Mesenchymal stem cell (in vitro differentiated cells and primary cell): ENCODE measurements at regions not wholly inside any gene's neighbourhood (a gene's known extent, or its start where the extent isn't known, plus 50 kb on each side); places are given as distances from the start of the nearest gene placed in this dataset.

Experiments
- DNase-seq: peaks from one replicate; pipeline ENCODE4 v3.0.0-alpha.2; 2013
- H2AFZ ChIP-seq: one replicate; pipeline ENCODE4 v1.6.1; 2013; ENCODE audit warnings: low read depth, mild to moderate bottlenecking, control low read depth, inconsistent platforms, low read length, moderate library complexity
- H2AK5ac ChIP-seq: 2 replicates; pipeline ENCODE4 v1.6.1; 2013; ENCODE audit warnings: low read length, moderate library complexity, mild to moderate bottlenecking, inconsistent platforms; ENCODE audit not compliant: severe bottlenecking
- H2BK120ac ChIP-seq: one replicate; pipeline ENCODE4 v1.6.1; 2013; ENCODE audit warnings: low read depth, mild to moderate bottlenecking, inconsistent platforms, low read length, moderate library complexity
- H2BK12ac ChIP-seq, 2 experiments: one replicate each; pipeline ENCODE4 v1.6.1; 2013; ENCODE audit warnings: inconsistent platforms in 2 of 2, low read length in 2 of 2, mild to moderate bottlenecking in 2 of 2, moderate library complexity in 2 of 2, control low read depth in 1 of 2
- H2BK15ac ChIP-seq: one replicate; pipeline ENCODE4 v1.6.1; 2013; ENCODE audit warnings: mild to moderate bottlenecking, low read depth, inconsistent platforms; ENCODE audit not compliant: poor library complexity, severe bottlenecking
- H2BK5ac ChIP-seq: 2 replicates; pipeline ENCODE4 v1.6.1; 2013; ENCODE audit warnings: low read depth, mild to moderate bottlenecking, low read length, control low read depth, inconsistent platforms; ENCODE audit not compliant: poor library complexity, severe bottlenecking
- H3K14ac ChIP-seq, 2 experiments: one replicate each; pipeline ENCODE4 v1.6.1; 2013; ENCODE audit warnings: inconsistent platforms in 2 of 2, low read length in 2 of 2, control low read depth in 1 of 2, mild to moderate bottlenecking in 1 of 2, moderate library complexity in 1 of 2
- H3K18ac ChIP-seq, 2 experiments: one replicate each; pipeline ENCODE4 v1.6.1; 2013; ENCODE audit warnings: inconsistent platforms in 2 of 2, low read length in 2 of 2, control low read depth in 1 of 2, low read depth in 1 of 2, mild to moderate bottlenecking in 1 of 2
- H3K23ac ChIP-seq, 2 experiments: one replicate each; pipeline ENCODE4 v1.6.1; 2013; ENCODE audit warnings: inconsistent platforms in 2 of 2, low read length in 2 of 2, mild to moderate bottlenecking in 2 of 2, moderate library complexity in 2 of 2, control low read depth in 1 of 2
- H3K27ac ChIP-seq: 2 replicates; pipeline ENCODE4 v1.5.1; 2013; ENCODE audit warnings: mild to moderate bottlenecking, moderate library complexity, low read length, control low read depth, inconsistent platforms; ENCODE audit not compliant: poor library complexity, severe bottlenecking
- H3K27me3 ChIP-seq, 2 experiments: 2 replicates each; pipeline versions ENCODE4 v1.6.1 to v1.7.0; 2013; ENCODE audit warnings: low read length in 2 of 2, mild to moderate bottlenecking in 2 of 2, moderate library complexity in 2 of 2, control low read depth in 1 of 2, inconsistent platforms in 1 of 2; ENCODE audit not compliant: control insufficient read depth in 1 of 2, insufficient read depth in 1 of 2
- H3K36me3 ChIP-seq, 2 experiments: 2 replicates each; pipeline versions ENCODE4 v1.6.1 to v1.7.0; 2013; ENCODE audit warnings: low read length in 2 of 2, control low read depth in 1 of 2, inconsistent platforms in 1 of 2, low read depth in 1 of 2, mild to moderate bottlenecking in 1 of 2; ENCODE audit not compliant: insufficient read depth in 2 of 2, control insufficient read depth in 1 of 2
- H3K4ac ChIP-seq, 2 experiments: one replicate each; pipeline ENCODE4 v1.6.1; 2013; ENCODE audit warnings: inconsistent platforms in 2 of 2, low read length in 2 of 2, mild to moderate bottlenecking in 2 of 2, moderate library complexity in 2 of 2, control low read depth in 1 of 2, low read depth in 1 of 2
- H3K4me1 ChIP-seq: 2 replicates; pipeline ENCODE4 v1.6.1; 2013; ENCODE audit warnings: low read depth, low read length, control low read depth; ENCODE audit not compliant: control insufficient read depth, insufficient read depth
- H3K4me2 ChIP-seq: 2 replicates; pipeline ENCODE4 v1.6.1; 2013; ENCODE audit warnings: low read length, mild to moderate bottlenecking, inconsistent platforms; ENCODE audit not compliant: poor library complexity, severe bottlenecking
- H3K4me3 ChIP-seq, 2 experiments: 2 replicates each; pipeline versions ENCODE4 v1.5.1 to v1.7.0; 2013; ENCODE audit warnings: low read length in 2 of 2, mild to moderate bottlenecking in 2 of 2, control low read depth in 1 of 2, low read depth in 1 of 2; ENCODE audit not compliant: insufficient read depth in 1 of 2
- H3K79me1 ChIP-seq: replicated peaks from 2 replicates; pipeline ENCODE4 v1.6.1; 2013; ENCODE audit warnings: mild to moderate bottlenecking, control low read depth, low read length, inconsistent platforms; ENCODE audit not compliant: poor library complexity, severe bottlenecking
- H3K9ac ChIP-seq: 2 replicates; pipeline ENCODE4 v1.7.0; 2013; ENCODE audit warnings: mild to moderate bottlenecking, low read length, moderate library complexity
- H3K9me3 ChIP-seq: 2 replicates; pipeline ENCODE4 v1.7.0; 2013; ENCODE audit warnings: mild to moderate bottlenecking, low read length; ENCODE audit not compliant: control insufficient read depth
- H4K8ac ChIP-seq: one replicate; pipeline ENCODE4 v1.6.1; 2013; ENCODE audit warnings: inconsistent platforms, mild to moderate bottlenecking, low read length, moderate library complexity
- H4K91ac ChIP-seq: one replicate; pipeline ENCODE4 v1.6.1; 2013; ENCODE audit warnings: mild to moderate bottlenecking, low read length, inconsistent platforms
- WGBS: methylation state at CpG from one replicate; pipeline ENCODE4 v1.1.7; 2013; ENCODE audit warnings: mixed read lengths; 5-methylcytosine and 5-hydroxymethylcytosine counted together

- Histone ChIP-seq H3K4me2 (no peak overlapping the region), H2AK5ac (no peak overlapping the region), H3K9ac (no peak overlapping the region), H3K23ac (no peak overlapping the region), H3K27ac (no peak overlapping the region), H3K4ac (no peak overlapping the region), H3K4me1 (no peaks in the 10 kb centered on the region), H3K18ac (no peak overlapping the region), H2BK120ac (no peak overlapping the region), H2BK5ac (no peak overlapping the region), H4K8ac (no peak overlapping the region), H3K79me1 (no peaks in the 10 kb centered on the region), H3K4me3 (no peak overlapping the region), H3K27me3 (peaks cover 4 to 54% of the 10 kb centered on the region in 2 experiments), H2BK15ac (no peak overlapping the region), H2AFZ (no peak overlapping the region), H4K91ac (no peak overlapping the region), H3K36me3 (no peaks in the 10 kb centered on the region), H3K9me3 (no peaks in the 10 kb centered on the region), H3K14ac (no peak overlapping the region), H2BK12ac (no peak overlapping the region)
- no peak for DNase-seq
- 100% methylated on average over 1 of the region's 3 CpGs for WGBS
Observed at GRCh38 chr16:86007524-86007923, 108.6 kb downstream of the IRF8 start.

DNA sequence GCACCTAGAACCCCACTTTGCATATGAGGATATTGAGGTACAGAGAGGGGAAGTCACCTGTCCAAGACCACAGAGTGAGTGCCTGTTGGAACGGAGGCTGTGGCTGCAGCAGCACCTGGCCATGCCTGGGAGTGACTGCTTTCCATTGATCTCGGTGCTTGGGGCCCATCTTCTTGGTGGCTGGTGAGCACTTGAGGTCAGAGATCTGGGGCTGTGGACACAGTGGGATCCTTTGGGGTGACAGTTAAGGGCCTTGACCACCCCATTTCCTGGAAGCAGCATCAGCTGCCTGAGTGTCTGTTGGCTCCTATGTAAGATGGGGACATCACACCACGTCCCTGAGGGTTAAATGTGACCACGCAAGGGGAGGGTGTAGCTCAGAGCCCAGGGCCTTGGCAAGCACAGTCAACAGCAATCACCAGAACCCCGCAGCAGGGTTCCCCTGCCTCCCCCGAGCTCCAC, 111.7 kb downstream of the IRF8 start:
- H3K4me3 ChIP-seq, result no peak overlapping the region
- no peak overlapping the region for H3K4me2 ChIP-seq
- H3K27ac ChIP-seq, result no peak overlapping the region
- no peak overlapping the region for H3K18ac ChIP-seq
- H2BK5ac ChIP-seq, result no peak overlapping the region
- no peak overlapping the region for H2BK15ac ChIP-seq
- WGBS, result 86% methylated on average over 6 of the region's 6 CpGs
- H4K8ac ChIP-seq, result no peak overlapping the region
- H3K9ac ChIP-seq, result no peak overlapping the region
- no peak overlapping the region for H2BK120ac ChIP-seq
- H3K23ac ChIP-seq, result no peak overlapping the region
- no peak overlapping the region for H2AK5ac ChIP-seq
- H3K14ac ChIP-seq, result no peak overlapping the region
- no peak overlapping the region for H2AFZ ChIP-seq
- no peak overlapping the region for H4K91ac ChIP-seq
- H3K27me3 ChIP-seq, result peaks cover 0 to 48% of the 10 kb centered on the region in 2 experiments
- H3K36me3 ChIP-seq, result no peaks in the 10 kb centered on the region
- H3K4ac ChIP-seq, result no peak overlapping the region
- H3K79me1 ChIP-seq, result no peaks in the 10 kb centered on the region
- H3K9me3 ChIP-seq, result no peaks in the 10 kb centered on the region
- H2BK12ac ChIP-seq, result no peak overlapping the region
- no peak for DNase-seq
- H3K4me1 ChIP-seq, result no peaks in the 10 kb centered on the region

DNA sequence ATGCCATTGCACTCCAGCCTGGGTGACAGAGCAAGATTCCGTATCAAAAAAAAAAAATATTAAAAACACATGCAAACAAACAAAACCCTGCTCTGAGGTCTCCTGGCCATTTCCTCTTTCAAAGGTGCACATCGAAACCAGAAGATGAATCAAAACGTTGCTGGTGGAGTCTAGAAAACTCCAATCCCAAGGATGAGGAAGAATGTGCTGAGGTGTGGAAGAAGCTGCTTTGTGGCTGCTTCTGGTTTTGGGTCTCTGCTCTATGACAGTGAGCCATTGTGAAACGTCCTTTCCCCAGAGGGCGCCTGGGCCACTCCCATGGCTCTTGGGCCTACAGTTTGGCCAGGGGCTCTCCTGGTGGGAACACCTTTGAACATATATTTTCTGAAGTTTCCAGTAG, 112.6 kb downstream of the IRF8 start:
- WGBS, result 64% methylated on average over 5 of the region's 5 CpGs
- Histone ChIP-seq H2BK15ac (no peak overlapping the region), H3K4me2 (no peak overlapping the region), H3K23ac (no peak overlapping the region), H2AK5ac (no peak overlapping the region), H4K8ac (no peak overlapping the region), H2BK5ac (no peak overlapping the region), H3K4me1 (no peaks in the 10 kb centered on the region), H2BK120ac (no peak overlapping the region), H3K27ac (no peak overlapping the region), H3K4ac (no peak overlapping the region), H3K27me3 (peaks cover 0 to 50% of the 10 kb centered on the region in 2 experiments), H3K4me3 (no peak overlapping the region), H2AFZ (no peak overlapping the region), H3K9me3 (no peaks in the 10 kb centered on the region), H3K18ac (no peak overlapping the region), H3K14ac (no peak overlapping the region), H3K36me3 (no peaks in the 10 kb centered on the region), H4K91ac (no peak overlapping the region), H2BK12ac (no peak overlapping the region), H3K9ac (no peak overlapping the region), H3K79me1 (no peaks in the 10 kb centered on the region)
- DNase-seq, result no peak

- Histone ChIP-seq H2AFZ (no peak overlapping the region), H3K23ac (no peak overlapping the region), H3K9me3 (no peaks in the 10 kb centered on the region), H3K27ac (no peak overlapping the region), H3K36me3 (no peaks in the 10 kb centered on the region), H3K9ac (no peak overlapping the region), H3K27me3 (peaks cover 0 to 50% of the 10 kb centered on the region in 2 experiments), H2BK15ac (no peak overlapping the region), H3K4me3 (no peak overlapping the region), H4K8ac (no peak overlapping the region), H3K18ac (no peak overlapping the region), H2BK120ac (no peak overlapping the region), H2AK5ac (no peak overlapping the region), H2BK12ac (no peak overlapping the region), H3K4me2 (no peak overlapping the region), H3K4ac (no peak overlapping the region), H4K91ac (no peak overlapping the region), H3K14ac (no peak overlapping the region), H3K4me1 (no peaks in the 10 kb centered on the region), H2BK5ac (no peak overlapping the region), H3K79me1 (no peaks in the 10 kb centered on the region)
- 92% methylated on average over 5 of the region's 5 CpGs for WGBS
- no peak for DNase-seq
Observed at GRCh38 chr16:86012221-86012620, 113.3 kb downstream of the IRF8 start.
